ENCODE measurements at regions not wholly inside any gene's neighbourhood (a gene's known extent, or its start where the extent isn't known, plus 50 kb on each side); places are given as distances from the start of the nearest gene placed in this dataset.

DNA sequence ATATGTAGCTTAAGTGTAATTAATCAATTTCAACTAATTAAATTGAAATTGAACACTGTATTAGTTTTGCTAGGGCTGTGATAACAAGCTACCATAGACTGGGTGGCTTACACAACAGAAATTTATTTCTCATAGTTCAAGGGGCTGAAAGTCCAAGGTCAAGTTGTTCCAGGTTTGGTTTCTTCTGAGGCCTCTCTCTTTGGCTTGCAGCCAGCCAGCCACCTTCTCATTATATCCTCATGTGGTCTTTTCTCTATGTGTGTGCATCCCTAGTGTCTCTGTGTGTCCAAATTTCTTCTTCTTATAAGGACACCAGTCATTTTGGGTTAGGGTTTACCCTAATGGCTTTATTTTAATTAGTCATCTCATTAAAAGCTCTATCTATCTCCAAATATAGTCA, 611.7 kb downstream of the UTRN start:
- Histone ChIP-seq H3K36me3 (no peaks in the 10 kb centered on the region), H3K9me3 (no peaks in the 10 kb centered on the region), H3K4me1 (ENCODE audit: control insufficient read depth in 1 of 2, low read depth in 2 of 2) (no peaks in the 10 kb centered on the region), H3K27ac (no peak overlapping the region), H3K27me3 (replicated peaks; ENCODE audit: insufficient read depth) (no peaks in the 10 kb centered on the region), H3K4me3 (no peak overlapping the region)
- TF ChIP-seq, protein P1, sequence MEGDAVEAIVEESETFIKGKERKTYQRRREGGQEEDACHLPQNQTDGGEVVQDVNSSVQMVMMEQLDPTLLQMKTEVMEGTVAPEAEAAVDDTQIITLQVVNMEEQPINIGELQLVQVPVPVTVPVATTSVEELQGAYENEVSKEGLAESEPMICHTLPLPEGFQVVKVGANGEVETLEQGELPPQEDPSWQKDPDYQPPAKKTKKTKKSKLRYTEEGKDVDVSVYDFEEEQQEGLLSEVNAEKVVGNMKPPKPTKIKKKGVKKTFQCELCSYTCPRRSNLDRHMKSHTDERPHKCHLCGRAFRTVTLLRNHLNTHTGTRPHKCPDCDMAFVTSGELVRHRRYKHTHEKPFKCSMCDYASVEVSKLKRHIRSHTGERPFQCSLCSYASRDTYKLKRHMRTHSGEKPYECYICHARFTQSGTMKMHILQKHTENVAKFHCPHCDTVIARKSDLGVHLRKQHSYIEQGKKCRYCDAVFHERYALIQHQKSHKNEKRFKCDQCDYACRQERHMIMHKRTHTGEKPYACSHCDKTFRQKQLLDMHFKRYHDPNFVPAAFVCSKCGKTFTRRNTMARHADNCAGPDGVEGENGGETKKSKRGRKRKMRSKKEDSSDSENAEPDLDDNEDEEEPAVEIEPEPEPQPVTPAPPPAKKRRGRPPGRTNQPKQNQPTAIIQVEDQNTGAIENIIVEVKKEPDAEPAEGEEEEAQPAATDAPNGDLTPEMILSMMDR (IDR thresholded peaks at IDR 0.05), result no peak
- DNase-seq (ENCODE audit: low spot score) (no peak), ATAC-seq (ENCODE audit: insufficient number of reproducible peaks, low FRiP score, low read depth) (no peak)

DNA sequence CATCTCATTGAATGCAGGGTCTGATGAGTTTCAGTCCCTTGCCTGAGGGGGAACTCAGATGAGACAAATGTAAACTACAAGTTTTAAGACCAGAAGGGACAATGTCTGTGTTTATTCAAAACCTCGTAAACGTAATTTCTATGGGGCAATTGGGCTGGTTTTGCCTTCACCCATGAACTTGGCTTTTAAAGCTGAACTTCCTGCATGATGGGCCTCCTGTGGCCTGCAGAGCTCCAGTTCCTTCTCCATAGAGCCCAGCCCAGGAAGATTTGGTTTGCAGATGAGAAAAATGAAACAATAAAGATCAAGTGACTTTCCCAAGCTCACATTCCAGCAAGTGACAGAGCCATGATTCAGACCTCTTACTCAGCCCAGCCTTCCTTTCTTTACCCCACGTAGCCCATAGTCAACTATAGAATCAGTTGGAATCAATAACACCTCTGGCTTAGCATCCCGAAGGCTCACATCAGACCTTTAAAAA, 612.3 kb downstream of the UTRN start:
- Histone ChIP-seq H3K4me3 (no peak overlapping the region), H3K9me3 (no peaks in the 10 kb centered on the region), H3K27me3 (replicated peaks; ENCODE audit: insufficient read depth) (no peaks in the 10 kb centered on the region), H3K36me3 (no peaks in the 10 kb centered on the region), H3K4me1 (ENCODE audit: control insufficient read depth in 1 of 2, low read depth in 2 of 2) (no peaks in the 10 kb centered on the region), H3K27ac (no peak overlapping the region)
- DNase-seq (ENCODE audit: low spot score) (no peak), ATAC-seq (ENCODE audit: insufficient number of reproducible peaks, low FRiP score, low read depth) (no peak)
- TF ChIP-seq, protein P1 (IDR thresholded peaks at IDR 0.05), result no peak

DNA sequence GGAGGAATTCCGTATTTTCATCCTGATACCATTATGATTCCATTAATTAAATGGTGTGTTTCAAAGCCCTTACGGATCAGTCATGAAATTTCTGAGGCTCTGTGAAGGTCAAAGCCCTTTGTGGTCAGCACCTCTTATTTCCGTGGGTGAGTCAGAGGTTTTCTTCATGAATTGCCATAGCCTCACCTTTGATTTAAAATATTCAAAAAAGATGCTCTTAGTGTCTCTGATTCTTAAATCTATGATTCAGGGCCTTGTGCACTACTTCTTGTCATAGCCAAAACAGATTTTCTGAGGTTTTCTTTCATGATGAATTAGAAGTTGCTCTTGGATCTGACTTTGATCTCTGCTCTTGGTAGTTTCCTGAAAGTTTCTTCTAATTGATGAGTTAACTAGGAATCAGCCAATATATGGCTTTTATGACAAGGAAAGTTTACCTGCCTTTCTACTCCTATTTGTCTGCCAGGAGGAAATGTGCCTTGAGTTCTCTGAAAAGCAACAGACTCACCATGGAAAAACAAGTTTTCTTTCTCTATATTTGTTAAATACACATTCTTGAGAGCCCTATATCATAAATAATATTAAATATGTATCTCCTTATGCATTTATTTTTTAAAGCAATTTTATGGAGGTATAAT, 613.0 kb downstream of the UTRN start:
- no peaks in the 10 kb centered on the region for H3K9me3 ChIP-seq
- no peaks in the 10 kb centered on the region for H3K36me3 ChIP-seq
- no peaks in the 10 kb centered on the region for H3K4me1 ChIP-seq (ENCODE audit: control insufficient read depth in 1 of 2, low read depth in 2 of 2)
- H3K4me3 ChIP-seq, result no peak overlapping the region
- TF ChIP-seq, protein P1 (IDR thresholded peaks at IDR 0.05), result no peak
- DNase-seq (ENCODE audit: low spot score) (no peak), ATAC-seq (ENCODE audit: insufficient number of reproducible peaks, low FRiP score, low read depth) (no peak)
- H3K27me3 ChIP-seq (replicated peaks; ENCODE audit: insufficient read depth), result no peaks in the 10 kb centered on the region
- no peak overlapping the region for H3K27ac ChIP-seq

DNA sequence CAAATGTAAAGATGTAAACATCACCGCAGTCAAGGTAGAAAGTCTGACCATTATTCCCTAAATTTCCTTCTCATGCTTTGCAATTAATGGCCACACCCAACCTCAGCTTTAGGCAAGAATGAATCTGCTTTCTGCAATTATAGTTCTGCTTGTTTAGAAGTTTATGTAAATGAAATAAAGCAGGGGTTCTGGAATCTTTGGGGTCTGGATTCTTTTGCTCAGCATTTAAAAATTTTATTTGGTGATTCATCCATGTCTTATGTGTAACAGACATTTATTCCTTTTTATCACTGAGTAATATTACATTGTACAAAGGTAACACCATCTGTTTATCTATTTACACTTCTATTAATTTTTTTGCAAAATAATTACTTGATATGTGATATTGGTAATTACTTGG, 613.6 kb downstream of the UTRN start:
- H3K9me3 ChIP-seq, result no peaks in the 10 kb centered on the region
- no peaks in the 10 kb centered on the region for H3K4me1 ChIP-seq (ENCODE audit: control insufficient read depth in 1 of 2, low read depth in 2 of 2)
- TF ChIP-seq, protein P1 (IDR thresholded peaks at IDR 0.05), result no peak
- DNase-seq (ENCODE audit: low spot score) (no peak), ATAC-seq (ENCODE audit: insufficient number of reproducible peaks, low FRiP score, low read depth) (no peak)
- no peaks in the 10 kb centered on the region for H3K36me3 ChIP-seq
- no peak overlapping the region for H3K27ac ChIP-seq
- H3K27me3 ChIP-seq (replicated peaks; ENCODE audit: insufficient read depth), result no peaks in the 10 kb centered on the region
- H3K4me3 ChIP-seq, result no peak overlapping the region

DNA sequence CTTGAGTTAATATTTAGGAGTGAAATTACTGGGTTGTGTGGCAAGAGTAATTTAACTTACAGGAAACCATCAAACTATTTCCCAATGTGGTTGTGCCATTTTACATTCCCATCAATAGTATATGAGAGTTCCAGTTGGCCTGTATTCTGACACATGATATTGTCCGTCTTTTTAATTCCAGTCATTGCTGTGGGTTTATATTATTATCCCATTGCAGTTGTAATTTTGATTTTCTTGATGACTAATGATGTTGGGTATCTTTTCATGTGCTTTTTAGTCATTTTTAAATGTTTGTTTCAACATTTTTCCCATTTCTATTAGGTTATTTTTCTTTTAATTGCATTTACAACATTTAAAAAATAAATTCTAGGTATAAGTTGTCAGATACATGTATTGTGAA, 614.0 kb downstream of the UTRN start:
- no peak overlapping the region for H3K27ac ChIP-seq
- H3K9me3 ChIP-seq, result no peaks in the 10 kb centered on the region
- no peaks in the 10 kb centered on the region for H3K36me3 ChIP-seq
- H3K4me3 ChIP-seq, result no peak overlapping the region
- no peaks in the 10 kb centered on the region for H3K27me3 ChIP-seq (replicated peaks; ENCODE audit: insufficient read depth)
- no peak for DNase-seq (ENCODE audit: low spot score)
- TF ChIP-seq, protein P1 (IDR thresholded peaks at IDR 0.05), result no peak
- ATAC-seq (ENCODE audit: insufficient number of reproducible peaks, low FRiP score, low read depth), result no peak
- H3K4me1 ChIP-seq (ENCODE audit: control insufficient read depth in 1 of 2, low read depth in 2 of 2), result no peaks in the 10 kb centered on the region
